ENCODE measurements at regions not wholly inside any gene's neighbourhood (a gene's known extent, or its start where the extent isn't known, plus 50 kb on each side); places are given as distances from the start of the nearest gene placed in this dataset.

DNA sequence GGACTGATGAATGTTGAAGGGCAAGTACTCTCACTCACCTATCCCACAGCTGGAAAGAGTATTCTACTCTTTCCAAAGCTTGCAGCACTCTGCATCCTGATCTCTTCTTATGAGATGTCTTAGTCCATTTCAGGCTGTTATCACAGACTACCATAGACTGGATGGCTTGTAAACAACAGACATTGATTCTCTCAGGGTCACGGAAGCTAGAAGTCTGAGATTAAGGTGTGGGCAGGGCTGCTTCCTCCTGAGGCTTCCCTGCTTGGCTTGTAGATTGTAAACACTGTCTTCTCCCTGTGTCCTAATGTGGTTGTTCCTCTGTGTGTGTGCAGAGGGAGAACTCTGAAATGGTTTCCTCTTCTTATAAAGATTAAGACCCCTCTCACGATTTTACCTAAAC is 131.2 kb downstream of the MXRA5 start:
- ATAC-seq (ENCODE audit: low read depth in 2 of 2): no peak
- Mint-ChIP-seq H3K36me3 (no peaks in the 10 kb centered on the region), H3K27me3 (no peaks in the 10 kb centered on the region)

DNA sequence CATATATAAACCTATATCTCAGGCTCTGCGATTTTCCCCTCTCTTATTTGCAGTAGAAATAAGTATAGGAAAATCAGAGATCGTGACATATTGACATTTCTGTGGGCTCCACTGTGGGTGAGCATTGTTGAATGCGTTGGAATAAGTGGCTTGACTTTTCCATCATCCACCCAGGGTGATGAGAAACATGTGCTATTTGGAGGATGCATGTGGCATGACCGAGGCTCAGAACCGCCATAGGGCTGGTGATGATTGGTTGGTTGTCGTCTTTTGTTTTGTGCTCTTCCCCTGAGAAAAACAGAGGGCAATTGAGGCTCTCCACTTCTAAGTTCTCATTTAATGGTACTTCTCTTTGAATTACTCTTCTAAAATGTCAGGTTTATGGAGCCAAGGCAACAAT is 140.1 kb downstream of the MXRA5 start:
- Mint-ChIP-seq H3K27me3 (no peaks in the 10 kb centered on the region), H3K4me1 (no peaks in the 10 kb centered on the region), H3K36me3 (no peaks in the 10 kb centered on the region), H3K4me3 (no peak overlapping the region), H3K27ac (no peak overlapping the region), H3K9me3 (peaks cover 0 to 4% (median 0%) of the 10 kb centered on the region in 7 donors)
- DNase-seq: no peak
- no peak for ATAC-seq (ENCODE audit: low read depth in 2 of 2)
- Histone ChIP-seq H3K9me3 (ENCODE audit: control insufficient read depth in 2 of 2, low read length in 2 of 2) (no peaks in the 10 kb centered on the region), H3K4me3 (ENCODE audit: low read depth, low read length) (no peak overlapping the region), H3K27me3 (ENCODE audit: control insufficient read depth, insufficient read depth, low read length) (no peaks in the 10 kb centered on the region), H3K36me3 (ENCODE audit: control insufficient read depth, insufficient read depth, low read length) (no peaks in the 10 kb centered on the region), H3K4me1 (ENCODE audit: control insufficient read depth, insufficient read depth, low read length, poor library complexity, severe bottlenecking) (no peaks in the 10 kb centered on the region), H3K27ac (ENCODE audit: insufficient read depth, low read length, poor library complexity, severe bottlenecking) (no peak overlapping the region)

More for the DNA sequence above, 131.2 kb downstream of the MXRA5 start:
- Histone ChIP-seq H3K27ac (ENCODE audit: insufficient read depth, low read length, poor library complexity, severe bottlenecking) (no peak overlapping the region), H3K4me3 (ENCODE audit: low read depth, low read length) (no peak overlapping the region), H3K9me3 (ENCODE audit: control insufficient read depth in 2 of 2, low read length in 2 of 2) (no peaks in the 10 kb centered on the region), H3K36me3 (ENCODE audit: control insufficient read depth, insufficient read depth, low read length) (no peaks in the 10 kb centered on the region), H3K27me3 (ENCODE audit: control insufficient read depth, insufficient read depth, low read length) (no peaks in the 10 kb centered on the region), H3K4me1 (ENCODE audit: control insufficient read depth, insufficient read depth, low read length, poor library complexity, severe bottlenecking) (no peaks in the 10 kb centered on the region)
- no peaks in the 10 kb centered on the region for H3K4me1 Mint-ChIP-seq
- no peak for DNase-seq
- H3K9me3 Mint-ChIP-seq: peaks cover 0 to 6% (median 3%) of the 10 kb centered on the region in 7 donors
- no peak overlapping the region for H3K4me3 Mint-ChIP-seq
- H3K27ac Mint-ChIP-seq: no peak overlapping the region

DNA sequence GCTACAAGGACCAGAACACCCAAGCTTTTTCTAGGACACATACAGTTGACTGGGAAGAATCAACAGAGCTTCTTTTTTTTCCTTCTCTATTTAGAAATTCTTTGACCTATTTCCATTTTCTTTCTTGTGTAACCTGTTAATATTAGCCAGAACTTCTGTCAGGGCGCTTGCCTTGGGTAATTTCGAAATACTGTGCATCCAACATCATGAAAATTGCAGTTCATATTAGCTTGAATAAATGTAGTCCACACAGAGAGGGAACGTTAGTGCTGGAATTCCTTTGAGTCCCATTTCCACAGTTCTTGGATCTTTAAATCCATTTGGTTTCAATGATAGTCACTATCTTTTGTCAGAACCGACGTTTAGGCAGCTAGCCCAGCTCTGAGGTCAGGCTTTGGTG is 141.8 kb downstream of the MXRA5 start:
- H3K36me3 Mint-ChIP-seq: no peaks in the 10 kb centered on the region
- no peaks in the 10 kb centered on the region for H3K4me1 ChIP-seq (ENCODE audit: control insufficient read depth, insufficient read depth, low read length, poor library complexity, severe bottlenecking)

DNA sequence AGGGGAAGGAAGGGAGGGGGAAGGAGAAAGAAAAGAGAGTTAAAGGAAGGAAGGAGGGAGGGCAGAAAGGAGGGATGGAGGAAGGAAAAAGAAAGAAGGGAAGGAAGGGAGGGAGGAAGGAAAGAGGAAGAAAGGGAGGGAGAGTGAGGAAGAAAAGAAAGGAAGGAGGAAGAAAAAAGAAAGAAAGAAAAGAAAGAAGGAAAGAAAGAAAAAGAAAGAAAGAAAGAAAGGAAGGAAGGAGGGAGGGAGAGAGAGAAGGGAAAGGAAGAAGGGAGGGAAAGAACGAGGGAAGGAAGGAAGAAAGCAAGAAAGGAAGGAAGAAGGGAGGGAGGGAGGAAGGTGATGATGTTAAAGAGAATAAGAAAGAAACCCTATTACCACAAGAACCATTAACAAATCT is 150.6 kb downstream of the MXRA5 start:
- Mint-ChIP-seq H3K4me1 (no peaks in the 10 kb centered on the region), H3K27me3 (no peaks in the 10 kb centered on the region), H3K4me3 (no peak overlapping the region), H3K36me3 (no peaks in the 10 kb centered on the region), H3K9me3 (peaks cover 0 to 16% (median 5%) of the 10 kb centered on the region in 7 donors), H3K27ac (no peak overlapping the region)
- Histone ChIP-seq H3K4me1 (ENCODE audit: control insufficient read depth, insufficient read depth, low read length, poor library complexity, severe bottlenecking) (no peaks in the 10 kb centered on the region), H3K27me3 (ENCODE audit: control insufficient read depth, insufficient read depth, low read length) (no peaks in the 10 kb centered on the region), H3K9me3 (ENCODE audit: control insufficient read depth in 2 of 2, low read length in 2 of 2) (peaks cover 0 to 5% of the 10 kb centered on the region in 2 experiments), H3K27ac (ENCODE audit: insufficient read depth, low read length, poor library complexity, severe bottlenecking) (no peak overlapping the region), H3K36me3 (ENCODE audit: control insufficient read depth, insufficient read depth, low read length) (no peaks in the 10 kb centered on the region), H3K4me3 (ENCODE audit: low read depth, low read length) (no peak overlapping the region)
- DNase-seq (no peak), ATAC-seq (ENCODE audit: low read depth in 2 of 2) (no peak)

More for the DNA sequence above, 141.8 kb downstream of the MXRA5 start:
- H3K27ac ChIP-seq (ENCODE audit: insufficient read depth, low read length, poor library complexity, severe bottlenecking): no peak overlapping the region
- H3K4me1 Mint-ChIP-seq: no peaks in the 10 kb centered on the region
- peaks cover 0 to 4% (median 0%) of the 10 kb centered on the region in 7 donors for H3K9me3 Mint-ChIP-seq
- DNase-seq: no peak
- H3K36me3 ChIP-seq (ENCODE audit: control insufficient read depth, insufficient read depth, low read length): no peaks in the 10 kb centered on the region
- no peaks in the 10 kb centered on the region for H3K27me3 ChIP-seq (ENCODE audit: control insufficient read depth, insufficient read depth, low read length)
- H3K27ac Mint-ChIP-seq: no peak overlapping the region
- no peak overlapping the region for H3K4me3 Mint-ChIP-seq
- no peaks in the 10 kb centered on the region for H3K27me3 Mint-ChIP-seq
- no peak overlapping the region for H3K4me3 ChIP-seq (ENCODE audit: low read depth, low read length)
- no peaks in the 10 kb centered on the region for H3K9me3 ChIP-seq (ENCODE audit: control insufficient read depth in 2 of 2, low read length in 2 of 2)
- ATAC-seq (ENCODE audit: low read depth in 2 of 2): no peak

DNA sequence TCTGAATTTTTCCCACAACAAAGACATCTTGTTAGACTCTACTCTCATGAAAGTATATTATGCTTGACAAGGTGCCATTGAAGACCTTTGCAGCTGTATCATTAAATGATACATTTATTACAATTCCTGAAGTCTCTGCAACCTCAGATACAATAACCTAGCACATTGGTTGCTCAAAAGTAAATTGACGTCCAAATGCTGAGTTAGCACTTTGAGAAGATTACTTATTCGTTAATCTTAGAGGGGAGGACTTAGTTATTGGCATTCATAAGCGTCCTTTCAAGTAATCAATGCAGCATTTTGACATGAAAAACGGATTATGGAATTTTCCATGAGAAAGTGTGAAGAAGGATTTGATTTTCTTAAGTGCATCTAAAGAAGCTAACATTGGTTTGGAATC is 151.6 kb downstream of the ARSF start:
- Mint-ChIP-seq H3K36me3 (no peaks in the 10 kb centered on the region), H3K4me3 (no peak overlapping the region), H3K4me1 (no peaks in the 10 kb centered on the region), H3K27me3 (no peaks in the 10 kb centered on the region), H3K27ac (no peak overlapping the region), H3K9me3 (peaks cover 0 to 11% (median 4%) of the 10 kb centered on the region in 7 donors)
- ATAC-seq (ENCODE audit: low read depth in 2 of 2): no peak
- H3K27ac ChIP-seq (ENCODE audit: insufficient read depth, low read length, poor library complexity, severe bottlenecking): no peak overlapping the region
- H3K4me3 ChIP-seq (ENCODE audit: low read depth, low read length): no peak overlapping the region
- no peaks in the 10 kb centered on the region for H3K36me3 ChIP-seq (ENCODE audit: control insufficient read depth, insufficient read depth, low read length)
- no peaks in the 10 kb centered on the region for H3K4me1 ChIP-seq (ENCODE audit: control insufficient read depth, insufficient read depth, low read length, poor library complexity, severe bottlenecking)
- no peak for DNase-seq
- peaks cover 0 to 2% of the 10 kb centered on the region in 2 experiments for H3K9me3 ChIP-seq (ENCODE audit: control insufficient read depth in 2 of 2, low read length in 2 of 2)
- H3K27me3 ChIP-seq (ENCODE audit: control insufficient read depth, insufficient read depth, low read length): no peaks in the 10 kb centered on the region

DNA sequence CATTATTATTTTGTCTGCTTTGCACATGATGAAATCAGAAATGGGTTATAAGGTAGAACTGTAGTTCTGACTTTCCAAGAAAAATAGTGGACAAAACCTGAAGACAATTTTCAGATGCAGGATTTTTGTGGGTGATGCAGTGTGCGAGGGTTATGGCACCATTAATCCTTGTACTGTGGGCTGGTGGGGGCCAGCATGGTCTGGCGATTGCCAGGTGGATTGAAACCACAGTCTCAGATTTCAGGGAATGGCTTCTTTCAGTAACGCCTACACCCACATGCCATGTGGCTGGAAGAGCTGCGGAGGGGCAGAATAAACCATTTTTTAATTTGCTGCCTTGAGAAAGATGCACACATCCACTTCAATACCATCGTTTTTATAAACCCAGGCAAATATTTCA is 150.5 kb downstream of the ARSF start:
- H3K4me1 Mint-ChIP-seq: no peaks in the 10 kb centered on the region
- H3K9me3 ChIP-seq (ENCODE audit: control insufficient read depth in 2 of 2, low read length in 2 of 2): peaks cover 0 to 2% of the 10 kb centered on the region in 2 experiments

DNA sequence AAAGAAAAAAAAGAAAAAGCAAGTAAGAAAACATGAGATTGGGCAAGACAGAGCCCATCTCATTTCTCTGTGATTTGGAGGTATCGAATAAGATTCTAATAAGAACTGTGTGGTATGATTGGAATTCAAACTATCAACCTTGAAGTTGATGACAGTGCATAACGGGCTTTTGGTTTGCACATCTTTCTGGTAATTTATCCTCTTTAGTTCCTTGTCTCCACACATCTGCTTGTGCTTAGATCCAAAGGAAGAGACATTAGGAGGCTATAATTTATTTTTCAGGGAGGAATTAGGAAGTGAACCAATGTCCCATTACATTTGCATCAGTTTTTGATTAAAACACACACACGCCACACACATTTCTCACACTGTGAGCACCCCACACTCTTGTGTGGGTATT is 149.9 kb downstream of the ARSF start:
- Histone ChIP-seq H3K4me1 (ENCODE audit: control insufficient read depth, insufficient read depth, low read length, poor library complexity, severe bottlenecking) (no peaks in the 10 kb centered on the region), H3K4me3 (ENCODE audit: low read depth, low read length) (no peak overlapping the region)
- no peak for ATAC-seq (ENCODE audit: low read depth in 2 of 2)

More for the DNA sequence above, 150.5 kb downstream of the ARSF start:
- Histone ChIP-seq H3K4me3 (ENCODE audit: low read depth, low read length) (no peak overlapping the region), H3K27me3 (ENCODE audit: control insufficient read depth, insufficient read depth, low read length) (no peaks in the 10 kb centered on the region), H3K4me1 (ENCODE audit: control insufficient read depth, insufficient read depth, low read length, poor library complexity, severe bottlenecking) (no peaks in the 10 kb centered on the region), H3K36me3 (ENCODE audit: control insufficient read depth, insufficient read depth, low read length) (no peaks in the 10 kb centered on the region), H3K27ac (ENCODE audit: insufficient read depth, low read length, poor library complexity, severe bottlenecking) (no peak overlapping the region)
- ATAC-seq (ENCODE audit: low read depth in 2 of 2) (no peak), DNase-seq (no peak)
- Mint-ChIP-seq H3K36me3 (no peaks in the 10 kb centered on the region), H3K27me3 (no peaks in the 10 kb centered on the region), H3K9me3 (peaks cover 0 to 11% (median 2%) of the 10 kb centered on the region in 7 donors), H3K4me3 (no peak overlapping the region), H3K27ac (no peak overlapping the region)

DNA sequence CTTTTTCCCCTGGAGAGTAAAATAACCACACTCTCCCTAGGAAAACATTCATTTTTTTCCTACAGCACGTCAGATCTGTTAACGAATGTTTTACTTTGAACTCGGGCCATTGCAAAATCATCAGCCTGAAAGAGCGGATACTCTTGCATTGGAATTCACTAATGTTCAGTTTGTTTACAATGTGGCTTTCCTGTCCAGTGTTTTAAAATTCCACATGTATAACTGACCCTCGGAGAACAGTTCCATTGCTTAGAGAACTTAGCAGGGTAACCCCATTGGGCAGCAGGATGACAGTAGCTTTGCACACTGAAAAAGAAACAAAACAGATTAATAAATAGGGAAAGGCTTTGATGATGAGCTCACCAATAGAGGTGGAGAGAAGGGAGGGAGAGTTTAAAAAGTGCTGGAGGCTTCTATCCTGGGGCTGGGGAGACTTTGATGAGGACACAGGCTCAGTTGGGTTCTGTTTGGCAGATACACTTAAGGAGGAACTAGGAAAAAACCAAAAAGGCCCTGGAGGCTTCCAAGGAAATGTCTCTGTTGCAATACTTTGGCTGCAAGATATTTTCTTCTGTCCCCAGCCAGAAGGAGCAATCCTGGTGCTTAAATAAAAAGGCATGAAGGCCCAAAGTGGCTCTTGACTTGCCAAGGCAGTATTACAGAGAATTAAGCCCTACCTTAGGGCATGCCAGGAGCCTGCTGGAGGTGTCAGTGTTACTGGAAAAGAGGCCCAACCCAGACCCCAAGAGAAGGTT is 143.1 kb downstream of the ARSF start:
- Histone ChIP-seq H3K36me3 (ENCODE audit: control insufficient read depth, insufficient read depth, low read length) (no peaks in the 10 kb centered on the region), H3K9me3 (ENCODE audit: control insufficient read depth in 2 of 2, low read length in 2 of 2) (peaks cover 0 to 2% of the 10 kb centered on the region in 2 experiments), H3K27ac (ENCODE audit: insufficient read depth, low read length, poor library complexity, severe bottlenecking) (no peak overlapping the region), H3K4me1 (ENCODE audit: control insufficient read depth, insufficient read depth, low read length, poor library complexity, severe bottlenecking) (no peaks in the 10 kb centered on the region), H3K27me3 (ENCODE audit: control insufficient read depth, insufficient read depth, low read length) (no peaks in the 10 kb centered on the region), H3K4me3 (ENCODE audit: low read depth, low read length) (no peak overlapping the region)
- Mint-ChIP-seq H3K4me3 (no peak overlapping the region), H3K27ac (no peak overlapping the region), H3K36me3 (no peaks in the 10 kb centered on the region), H3K9me3 (peaks cover 0 to 4% (median 0%) of the 10 kb centered on the region in 7 donors), H3K4me1 (no peaks in the 10 kb centered on the region), H3K27me3 (peaks cover 4% of the 10 kb centered on the region)
- ATAC-seq (ENCODE audit: low read depth in 2 of 2) (no peak), DNase-seq (no peak)

More for the DNA sequence above, 149.9 kb downstream of the ARSF start:
- Histone ChIP-seq H3K36me3 (ENCODE audit: control insufficient read depth, insufficient read depth, low read length) (no peaks in the 10 kb centered on the region), H3K27ac (ENCODE audit: insufficient read depth, low read length, poor library complexity, severe bottlenecking) (no peak overlapping the region), H3K27me3 (ENCODE audit: control insufficient read depth, insufficient read depth, low read length) (no peaks in the 10 kb centered on the region), H3K9me3 (ENCODE audit: control insufficient read depth in 2 of 2, low read length in 2 of 2) (peaks cover 0 to 2% of the 10 kb centered on the region in 2 experiments)
- H3K9me3 Mint-ChIP-seq: peaks cover 0 to 8% (median 0%) of the 10 kb centered on the region in 7 donors
- no peaks in the 10 kb centered on the region for H3K27me3 Mint-ChIP-seq
- H3K4me1 Mint-ChIP-seq: no peaks in the 10 kb centered on the region
- no peak overlapping the region for H3K27ac Mint-ChIP-seq
- no peaks in the 10 kb centered on the region for H3K36me3 Mint-ChIP-seq
- DNase-seq: no peak
- no peak overlapping the region for H3K4me3 Mint-ChIP-seq
